RCC 7860 (cell line): ENCODE measurements at regions not wholly inside any gene's neighbourhood (a gene's known extent, or its start where the extent isn't known, plus 50 kb on each side); places are given as distances from the start of the nearest gene placed in this dataset.

ENCODE experiments used
- DNase-seq: peaks from one replicate; pipeline ENCODE4 v3.0.0-alpha.2; 2015; ENCODE audit warnings: low spot score
- FAIRE-seq: peaks from 2 replicates; lab custom pipeline; 2012; peaks lifted over from hg19 to GRCh38; lab: Jason Lieb, UNC

GRCh38 chr13:74084375-74084935 is 49.7 kb downstream of the KLF12 start:
- FAIRE-seq (no peak), DNase-seq (no peak)

GRCh38 chr13:74082741-74083160 is 51.5 kb downstream of the KLF12 start:
- FAIRE-seq (no peak), DNase-seq (no peak)

GRCh38 chr13:74080762-74081161 is 53.4 kb downstream of the KLF12 start:
- no peak for DNase-seq
- FAIRE-seq, result no peak

GRCh38 chr13:74077792-74078191 is 56.4 kb downstream of the KLF12 start:
- no peak for DNase-seq
- no peak for FAIRE-seq

GRCh38 chr13:74077375-74077774 is 56.8 kb downstream of the KLF12 start:
- no peak for FAIRE-seq

GRCh38 chr13:74074723-74075122 is 59.5 kb downstream of the KLF12 start:
- FAIRE-seq (no peak), DNase-seq (no peak)

More at GRCh38 chr13:74077375-74077774, 56.8 kb downstream of the KLF12 start:
- no peak for DNase-seq

- FAIRE-seq (no peak), DNase-seq (no peak)
Measured at GRCh38 chr13:74073274-74073673, 60.9 kb downstream of the KLF12 start.

GRCh38 chr13:74070513-74070912 is 63.7 kb downstream of the KLF12 start:
- DNase-seq (no peak), FAIRE-seq (no peak)

- no peak for DNase-seq
- no peak for FAIRE-seq
Measured at GRCh38 chr13:74070065-74070464, 64.1 kb downstream of the KLF12 start.

- no peak for DNase-seq
- FAIRE-seq, result no peak
Measured at GRCh38 chr13:74068471-74068870, 65.7 kb downstream of the KLF12 start.

- FAIRE-seq, result no peak
- DNase-seq, result no peak
Measured at GRCh38 chr13:74067818-74068217, 66.4 kb downstream of the KLF12 start.

- DNase-seq (no peak), FAIRE-seq (no peak)
Measured at GRCh38 chr13:74066937-74067336, 67.3 kb downstream of the KLF12 start.

- DNase-seq, result no peak
- no peak for FAIRE-seq
Measured at GRCh38 chr13:74064805-74065312, 69.3 kb downstream of the KLF12 start.

GRCh38 chr13:74063533-74064100 is 70.6 kb downstream of the KLF12 start:
- FAIRE-seq, result no peak
- no peak for DNase-seq

GRCh38 chr13:74062933-74063332 is 71.3 kb downstream of the KLF12 start:
- no peak for DNase-seq
- FAIRE-seq, result no peak

- FAIRE-seq, result no peak
- no peak for DNase-seq
Measured at GRCh38 chr13:74061926-74062595, 72.1 kb downstream of the KLF12 start.

- DNase-seq, result no peak
- FAIRE-seq, result no peak
Measured at GRCh38 chr13:74056801-74057542, 77.2 kb downstream of the KLF12 start.

- FAIRE-seq (no peak), DNase-seq (no peak)
Measured at GRCh38 chr13:74052402-74052928, 81.7 kb downstream of the KLF12 start.

GRCh38 chr13:74048756-74049155 is 85.4 kb downstream of the KLF12 start:
- FAIRE-seq (no peak), DNase-seq (no peak)

- DNase-seq (no peak), FAIRE-seq (no peak)
Measured at GRCh38 chr13:74047931-74048600, 86.1 kb downstream of the KLF12 start.

- FAIRE-seq, result no peak
- no peak for DNase-seq
Measured at GRCh38 chr13:74046431-74046830, 87.8 kb downstream of the KLF12 start.
